K562 (cell line): ENCODE measurements at regions not wholly inside any gene's neighbourhood (a gene's known extent, or its start where the extent isn't known, plus 50 kb on each side); places are given as distances from the start of the nearest gene placed in this dataset.

Source experiments
- ATAC-seq: fragments of 200-7000 bp; cut with Tn5 transposase; 3 replicates; pipeline ENCODE4 v1.9.1; 2020; ENCODE audit warnings: moderate library complexity
- BruUV-seq: library from RNA; stranded (reverse); fragments of 400-500 nt; replicated peaks from 2 replicates; lab custom pipeline; 2021; lab: Mats Ljungman, UMichigan
- CTCF ChIA-PET: fragments of 300-600 bp; formaldehyde crosslinking; extraction: SDS; loops from one replicate; lab custom pipeline; 2021; ENCODE audit warnings: low intra/inter-chr PET ratio; lab: Yijun Ruan, JAX
- POLR2A ChIA-PET: fragments of 300-600, 350-650 bp; sonication (Branson Sonifier 250); formaldehyde crosslinking; extraction: SDS; loops from one replicate; lab custom pipeline; 2021; ENCODE audit warnings: antibody characterized with exemption, inconsistent platforms; lab: Yijun Ruan, JAX
- DNase-seq, 4 experiments: peaks; one replicate each; pipeline versions ENCODE4 v3.0.0 to v3.0.0-alpha.2; 2011 to 2018; ENCODE audit warnings: low spot score in 3 of 4, mixed read lengths in 3 of 4; ENCODE audit errors: extremely low read depth in 1 of 4
- FAIRE-seq: peaks from 2 replicates; lab custom pipeline; 2011; peaks lifted over from hg19 to GRCh38; lab: Jason Lieb, UNC
- H2AFZ ChIP-seq: 2 replicates; pipeline ENCODE4 v1.6.0; 2011; ENCODE audit warnings: low read depth, low read length, control low read depth, inconsistent platforms
- H3K27ac ChIP-seq: fragments of 200-600 bp; 3 replicates; pipeline ENCODE4 v1.8.0; 2011; ENCODE audit warnings: low read depth, mild to moderate bottlenecking, control low read depth, inconsistent platforms, low read length, moderate library complexity, mixed read lengths; ENCODE audit errors: extremely low read depth
- H3K27me3 ChIP-seq, 2 experiments: fragments of 300-600 bp in 1 of 2; 2 replicates in 1 of 2; 3 replicates in 1 of 2; pipeline versions ENCODE4 v1.6.0 to v1.8.0; 2011; ENCODE audit warnings: inconsistent platforms in 2 of 2, low read length in 2 of 2, mild to moderate bottlenecking in 1 of 2, mixed read lengths in 1 of 2, moderate library complexity in 1 of 2; ENCODE audit not compliant: control insufficient read depth in 2 of 2, insufficient read depth in 2 of 2
- H3K36me3 ChIP-seq: fragments of 300-600 bp; 3 replicates; pipeline ENCODE4 v1.8.0; 2011; ENCODE audit warnings: mild to moderate bottlenecking, low read length, inconsistent platforms; ENCODE audit not compliant: control insufficient read depth, insufficient read depth
- H3K4me1 ChIP-seq, 2 experiments: fragments of 200-600 bp in 1 of 2; replicated peaks in 1 of 2; 2 replicates in 1 of 2; 3 replicates in 1 of 2; pipeline versions ENCODE4 v1.5.1 to v1.8.0; 2011; ENCODE audit warnings: inconsistent platforms in 2 of 2, low read length in 2 of 2, mild to moderate bottlenecking in 1 of 2, mixed read lengths in 1 of 2, moderate library complexity in 1 of 2; ENCODE audit not compliant: control insufficient read depth in 2 of 2, insufficient read depth in 2 of 2
- H3K4me2 ChIP-seq: 2 replicates; pipeline ENCODE4 v1.6.1; 2011; ENCODE audit warnings: low read length, control low read depth, inconsistent platforms, mixed read lengths; ENCODE audit not compliant: insufficient read depth
- H3K4me3 ChIP-seq: fragments of 200-600 bp; sonication (generic), shearing (Covaris generic); 2 replicates; pipeline ENCODE4 v1.5.1; 2016; ENCODE audit warnings: control low read depth, inconsistent platforms
- H3K79me2 ChIP-seq: fragments of 200-600 bp; 3 replicates; pipeline ENCODE4 v1.8.0; 2011; ENCODE audit warnings: low read length, inconsistent platforms; ENCODE audit not compliant: control insufficient read depth, insufficient read depth
- H3K9ac ChIP-seq, 2 experiments: 2 replicates each; pipeline versions ENCODE4 v1.6.0 to v1.6.1; 2011; ENCODE audit warnings: low read depth in 2 of 2, low read length in 2 of 2, control low read depth in 1 of 2, inconsistent platforms in 1 of 2, mild to moderate bottlenecking in 1 of 2, mixed read lengths in 1 of 2; ENCODE audit not compliant: insufficient read depth in 1 of 2
- H3K9me1 ChIP-seq: one replicate; pipeline ENCODE4 v1.6.0; 2011; ENCODE audit warnings: inconsistent platforms, mild to moderate bottlenecking, low read length, moderate library complexity; ENCODE audit not compliant: control insufficient read depth, insufficient read depth
- H3K9me3 ChIP-seq: replicated peaks from 2 replicates; pipeline ENCODE4 v1.5.1; 2011; ENCODE audit warnings: low read depth, low read length, inconsistent platforms; ENCODE audit not compliant: control insufficient read depth, insufficient read depth
- H4K20me1 ChIP-seq: replicated peaks from 2 replicates; pipeline ENCODE4 v1.6.1; 2011; ENCODE audit warnings: low read length, inconsistent platforms, mixed read lengths; ENCODE audit not compliant: control insufficient read depth, insufficient read depth
- CREM ChIP-seq: IDR thresholded peaks from 2 replicates; pipeline ENCODE4 v1.6.1; 2014; ENCODE audit warnings: antibody characterized with exemption, low read depth
- HMG20A ChIP-seq: fragments of 450-650 bp; formaldehyde crosslinking; conservative IDR thresholded peaks from 2 replicates; pipeline ENCODE4 v1.4.0; 2020; ENCODE audit warnings: mild to moderate bottlenecking, mixed read lengths
- IRF2 ChIP-seq: sonication (generic); formaldehyde crosslinking; IDR thresholded peaks from 2 replicates; pipeline ENCODE4 v1.8.1; 2022; ENCODE audit warnings: mild to moderate bottlenecking, missing genetic modification reagents
- ZC3H8 ChIP-seq: fragments of 450-650 bp; IDR thresholded peaks from 2 replicates; pipeline ENCODE4 v1.6.1; 2017
- ZFX ChIP-seq: sonication (generic); formaldehyde crosslinking; IDR thresholded peaks from 2 replicates; pipeline ENCODE4 v1.8.0; 2022; ENCODE audit warnings: mild to moderate bottlenecking, missing genetic modification reagents, moderate library complexity
- WGBS: fragments of 100-300 bp; shearing (Covaris generic); methylation state at CpG from one replicate; pipeline ENCODE4 v1.1.6; 2016; ENCODE audit warnings: low coverage, mixed read lengths; ENCODE audit not compliant: insufficient coverage; ENCODE audit errors: missing lambda C conversion rate; 5-methylcytosine and 5-hydroxymethylcytosine counted together
- in situ Hi-C: fragments of 300-500 bp; cut with MboI; formaldehyde crosslinking; loops from 4 replicates; pipeline ENCODE4 v1.15.0; 2018; ENCODE audit warnings: inconsistent platforms, mixed read lengths
- intact Hi-C: fragments of 100-400 bp; cut with micrococcal nuclease; formaldehyde crosslinking; loops from 2 replicates; pipeline ENCODE4 v1.14.2; 2022
- TF ChIP-seq, protein P1 (sequence below): fragments of 250-450 bp; sonication (Bioruptor Pico); IDR thresholded peaks from 2 replicates; pipeline ENCODE4 v1.5.0; 2020; ENCODE audit warnings: mild to moderate bottlenecking, borderline replicate concordance
- TF ChIP-seq, protein P2 (sequence below): fragments of 450-650 bp; IDR thresholded peaks from 2 replicates; pipeline ENCODE4 v1.6.1; 2016; ENCODE audit warnings: borderline replicate concordance
- TF ChIP-seq, protein P3 (sequence below), 2 experiments: fragments of 450-650 bp; IDR thresholded peaks; 2 replicates each; pipeline ENCODE4 v1.6.1; 2016; ENCODE audit warnings: mild to moderate bottlenecking in 2 of 2, borderline replicate concordance in 1 of 2, low read depth in 1 of 2, moderate library complexity in 1 of 2

DNA sequence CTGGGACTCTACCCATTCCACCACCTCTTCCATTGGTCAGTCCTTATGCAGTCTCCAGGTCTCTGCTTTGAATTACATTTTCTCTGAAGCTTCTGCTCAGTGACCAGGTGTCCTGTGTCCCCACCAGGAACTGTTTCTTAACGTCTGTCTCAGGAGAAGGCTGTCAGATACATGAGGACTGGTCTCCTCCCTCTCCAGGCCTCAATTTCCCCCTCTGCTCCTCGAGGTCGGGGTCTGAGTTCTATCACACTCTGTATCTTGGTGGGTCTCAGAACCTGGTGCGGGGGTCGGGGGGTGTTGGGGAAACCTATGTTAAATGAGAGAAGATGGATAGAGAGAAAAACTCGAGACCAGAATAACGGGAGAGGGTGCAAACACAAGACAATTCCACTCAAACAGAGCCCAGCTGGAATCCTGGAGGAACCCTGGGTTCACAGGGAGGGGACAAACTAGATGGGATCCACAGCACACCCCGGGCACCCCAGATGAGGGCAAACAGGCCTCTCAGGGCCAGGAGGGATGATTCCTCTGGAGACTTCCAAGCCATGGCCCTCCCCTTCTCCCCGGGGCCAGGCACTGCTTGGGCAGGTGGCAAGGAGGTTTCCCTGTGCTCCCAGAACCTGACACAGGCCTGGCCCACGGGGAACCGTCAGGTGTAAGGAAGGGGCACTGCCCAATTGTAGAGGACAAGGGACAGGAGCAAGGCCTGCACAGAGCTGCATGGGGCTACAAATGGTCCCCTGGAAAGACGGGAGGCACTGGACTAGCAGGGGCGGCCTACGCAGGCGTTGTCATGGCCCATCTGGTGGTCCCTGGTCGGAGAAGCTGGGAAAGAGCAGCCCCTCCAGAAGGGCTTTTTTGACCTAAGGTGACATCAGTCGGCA is 313.2 kb upstream of the DIO3 start:
- FAIRE-seq: no peak
- CTCF ChIA-PET: no interaction called here
- ATAC-seq: no peak
- TF ChIP-seq, protein P1, sequence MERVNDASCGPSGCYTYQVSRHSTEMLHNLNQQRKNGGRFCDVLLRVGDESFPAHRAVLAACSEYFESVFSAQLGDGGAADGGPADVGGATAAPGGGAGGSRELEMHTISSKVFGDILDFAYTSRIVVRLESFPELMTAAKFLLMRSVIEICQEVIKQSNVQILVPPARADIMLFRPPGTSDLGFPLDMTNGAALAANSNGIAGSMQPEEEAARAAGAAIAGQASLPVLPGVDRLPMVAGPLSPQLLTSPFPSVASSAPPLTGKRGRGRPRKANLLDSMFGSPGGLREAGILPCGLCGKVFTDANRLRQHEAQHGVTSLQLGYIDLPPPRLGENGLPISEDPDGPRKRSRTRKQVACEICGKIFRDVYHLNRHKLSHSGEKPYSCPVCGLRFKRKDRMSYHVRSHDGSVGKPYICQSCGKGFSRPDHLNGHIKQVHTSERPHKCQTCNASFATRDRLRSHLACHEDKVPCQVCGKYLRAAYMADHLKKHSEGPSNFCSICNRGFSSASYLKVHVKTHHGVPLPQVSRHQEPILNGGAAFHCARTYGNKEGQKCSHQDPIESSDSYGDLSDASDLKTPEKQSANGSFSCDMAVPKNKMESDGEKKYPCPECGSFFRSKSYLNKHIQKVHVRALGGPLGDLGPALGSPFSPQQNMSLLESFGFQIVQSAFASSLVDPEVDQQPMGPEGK: no peak
- TF ChIP-seq ZFX (CRISPR knock-in tag) (no peak), CREM (no peak), ZC3H8 (no peak), HMG20A (CRISPR knock-in tag) (no peak), IRF2 (CRISPR knock-in tag) (no peak)
- TF ChIP-seq, protein P2, sequence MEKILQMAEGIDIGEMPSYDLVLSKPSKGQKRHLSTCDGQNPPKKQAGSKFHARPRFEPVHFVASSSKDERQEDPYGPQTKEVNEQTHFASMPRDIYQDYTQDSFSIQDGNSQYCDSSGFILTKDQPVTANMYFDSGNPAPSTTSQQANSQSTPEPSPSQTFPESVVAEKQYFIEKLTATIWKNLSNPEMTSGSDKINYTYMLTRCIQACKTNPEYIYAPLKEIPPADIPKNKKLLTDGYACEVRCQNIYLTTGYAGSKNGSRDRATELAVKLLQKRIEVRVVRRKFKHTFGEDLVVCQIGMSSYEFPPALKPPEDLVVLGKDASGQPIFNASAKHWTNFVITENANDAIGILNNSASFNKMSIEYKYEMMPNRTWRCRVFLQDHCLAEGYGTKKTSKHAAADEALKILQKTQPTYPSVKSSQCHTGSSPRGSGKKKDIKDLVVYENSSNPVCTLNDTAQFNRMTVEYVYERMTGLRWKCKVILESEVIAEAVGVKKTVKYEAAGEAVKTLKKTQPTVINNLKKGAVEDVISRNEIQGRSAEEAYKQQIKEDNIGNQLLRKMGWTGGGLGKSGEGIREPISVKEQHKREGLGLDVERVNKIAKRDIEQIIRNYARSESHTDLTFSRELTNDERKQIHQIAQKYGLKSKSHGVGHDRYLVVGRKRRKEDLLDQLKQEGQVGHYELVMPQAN: no peak
- TF ChIP-seq, protein P3, sequence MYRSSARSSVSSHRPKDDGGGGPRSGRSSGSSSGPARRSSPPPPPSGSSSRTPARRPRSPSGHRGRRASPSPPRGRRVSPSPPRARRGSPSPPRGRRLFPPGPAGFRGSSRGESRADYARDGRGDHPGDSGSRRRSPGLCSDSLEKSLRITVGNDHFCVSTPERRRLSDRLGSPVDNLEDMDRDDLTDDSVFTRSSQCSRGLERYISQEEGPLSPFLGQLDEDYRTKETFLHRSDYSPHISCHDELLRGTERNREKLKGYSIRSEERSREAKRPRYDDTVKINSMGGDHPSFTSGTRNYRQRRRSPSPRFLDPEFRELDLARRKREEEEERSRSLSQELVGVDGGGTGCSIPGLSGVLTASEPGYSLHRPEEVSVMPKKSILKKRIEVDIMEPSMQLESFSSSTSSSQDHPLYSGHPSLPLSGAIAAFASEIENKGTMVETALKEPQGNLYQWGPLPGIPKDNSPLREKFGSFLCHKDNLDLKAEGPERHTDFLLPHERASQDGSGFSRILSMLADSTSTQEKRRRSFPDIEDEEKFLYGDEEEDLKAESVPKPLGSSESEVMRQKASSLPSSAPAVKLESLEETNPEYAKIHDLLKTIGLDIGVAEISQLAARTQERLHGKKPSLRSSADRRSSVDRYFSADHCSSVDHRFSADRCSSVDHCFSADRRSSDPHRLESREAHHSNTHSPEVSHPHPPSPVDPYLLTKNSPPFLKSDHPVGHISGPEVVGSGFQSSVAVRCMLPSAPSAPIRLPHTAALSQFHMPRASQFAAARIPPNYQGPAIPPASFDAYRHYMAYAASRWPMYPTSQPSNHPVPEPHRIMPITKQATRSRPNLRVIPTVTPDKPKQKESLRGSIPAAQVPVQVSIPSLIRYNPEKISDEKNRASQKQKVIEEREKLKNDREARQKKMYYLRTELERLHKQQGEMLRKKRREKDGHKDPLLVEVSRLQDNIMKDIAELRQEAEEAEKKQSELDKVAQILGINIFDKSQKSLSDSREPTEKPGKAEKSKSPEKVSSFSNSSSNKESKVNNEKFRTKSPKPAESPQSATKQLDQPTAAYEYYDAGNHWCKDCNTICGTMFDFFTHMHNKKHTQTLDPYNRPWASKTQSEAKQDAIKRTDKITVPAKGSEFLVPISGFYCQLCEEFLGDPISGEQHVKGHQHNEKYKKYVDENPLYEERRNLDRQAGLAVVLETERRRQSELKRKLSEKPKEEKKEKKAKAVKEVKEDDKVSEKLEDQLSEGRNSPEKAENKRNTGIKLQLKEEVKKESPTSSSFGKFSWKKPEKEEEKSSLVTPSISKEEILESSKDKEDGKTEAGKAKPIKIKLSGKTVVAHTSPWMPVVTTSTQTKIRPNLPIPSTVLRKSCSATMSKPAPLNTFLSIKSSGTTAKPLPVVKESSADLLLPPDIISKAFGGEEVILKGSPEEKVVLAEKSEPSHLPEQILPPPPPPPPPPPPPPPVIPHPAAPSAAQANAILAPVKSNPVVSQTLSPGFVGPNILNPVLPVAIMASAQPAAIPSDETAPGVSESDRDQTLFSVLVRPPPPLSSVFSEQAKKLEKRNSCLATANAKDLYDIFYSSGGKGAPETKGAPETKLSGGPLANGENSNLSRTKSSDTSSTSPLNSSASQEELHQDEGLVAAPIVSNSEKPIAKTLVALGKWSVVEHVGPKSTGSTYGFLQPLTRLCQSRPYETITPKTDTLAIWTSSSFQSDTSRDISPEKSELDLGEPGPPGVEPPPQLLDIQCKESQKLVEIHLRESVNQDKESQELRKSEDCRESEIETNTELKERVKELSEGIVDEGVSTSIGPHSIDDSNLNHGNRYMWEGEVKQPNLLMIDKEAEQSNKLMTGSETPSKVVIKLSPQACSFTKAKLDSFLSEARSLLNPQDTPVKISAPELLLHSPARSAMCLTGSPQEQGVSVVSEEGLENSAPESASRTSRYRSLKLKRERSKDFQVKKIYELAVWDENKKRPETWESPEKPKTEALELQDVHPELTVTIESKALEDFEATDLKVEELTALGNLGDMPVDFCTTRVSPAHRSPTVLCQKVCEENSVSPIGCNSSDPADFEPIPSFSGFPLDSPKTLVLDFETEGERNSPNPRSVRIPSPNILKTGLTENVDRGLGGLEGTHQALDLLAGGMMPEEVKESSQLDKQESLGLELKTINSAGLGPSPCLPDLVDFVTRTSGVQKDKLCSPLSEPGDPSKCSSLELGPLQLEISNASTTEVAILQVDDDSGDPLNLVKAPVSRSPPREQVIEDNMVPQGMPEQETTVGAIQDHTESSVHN (IDR thresholded peaks at IDR 0.05; ENCODE audit: borderline replicate concordance in 1 of 2, low read depth in 1 of 2): no peak

More for the DNA sequence above, 313.2 kb upstream of the DIO3 start:
- Histone ChIP-seq H3K9ac (no peak overlapping the region), H3K27ac (no peak overlapping the region), H3K27me3 (peaks cover 0 to 60% of the 10 kb centered on the region in 2 experiments; a peak in 3 of 5 replicates), H4K20me1 (no peaks in the 10 kb centered on the region), H3K79me2 (no peaks in the 10 kb centered on the region), H3K9me1 (no peaks in the 10 kb centered on the region), H3K4me3 (no peak overlapping the region), H3K36me3 (no peaks in the 10 kb centered on the region), H2AFZ (no peak overlapping the region), H3K4me2 (no peak overlapping the region), H3K4me1 (no peaks in the 10 kb centered on the region), H3K9me3 (no peaks in the 10 kb centered on the region)
- BruUV-seq: no TSS peak
- 0% methylated on average over 14 of the region's 17 CpGs for WGBS
- POLR2A ChIA-PET: no interaction called here
- DNase-seq: no peak
- in situ Hi-C loops (no loop called here), intact Hi-C loops (no loop called here)
